GM19035 (cell line): ENCODE measurements at regions not wholly inside any gene's neighbourhood (a gene's known extent, or its start where the extent isn't known, plus 50 kb on each side); places are given as distances from the start of the nearest gene placed in this dataset.
"Not testable (repeated sequence)": the region's sequence is repeated elsewhere in the genome, so short reads cannot be mapped to it uniquely, and the experiment has no call there.

Experiments
- ATAC-seq: cut with Tn5 transposase; IDR thresholded peaks from one replicate; pipeline ENCODE4 v1.9.1; 2021; ENCODE audit not compliant: unreplicated experiment

DNA sequence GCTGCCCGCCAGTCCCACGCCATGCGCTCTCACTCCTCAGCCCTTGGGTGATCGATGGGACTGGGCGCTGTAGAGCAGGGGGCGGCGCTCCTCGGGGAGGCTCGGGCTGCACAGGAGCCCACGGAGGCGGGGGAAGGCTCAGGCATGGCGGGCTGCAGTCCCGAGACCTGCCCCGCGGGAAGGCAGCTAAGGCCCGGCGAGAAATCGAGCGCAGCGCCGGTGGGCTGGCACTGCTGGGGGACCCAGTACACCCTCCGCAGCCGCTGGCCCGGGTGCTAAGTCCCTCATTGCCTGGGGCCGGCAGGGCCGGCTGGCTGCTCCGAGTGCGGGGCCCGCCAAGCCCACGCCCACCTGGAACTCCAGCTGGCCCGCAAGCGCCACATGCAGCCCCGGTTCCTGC is 102.2 kb upstream of the PDE10A start:
- not testable (repeated sequence) for ATAC-seq

DNA sequence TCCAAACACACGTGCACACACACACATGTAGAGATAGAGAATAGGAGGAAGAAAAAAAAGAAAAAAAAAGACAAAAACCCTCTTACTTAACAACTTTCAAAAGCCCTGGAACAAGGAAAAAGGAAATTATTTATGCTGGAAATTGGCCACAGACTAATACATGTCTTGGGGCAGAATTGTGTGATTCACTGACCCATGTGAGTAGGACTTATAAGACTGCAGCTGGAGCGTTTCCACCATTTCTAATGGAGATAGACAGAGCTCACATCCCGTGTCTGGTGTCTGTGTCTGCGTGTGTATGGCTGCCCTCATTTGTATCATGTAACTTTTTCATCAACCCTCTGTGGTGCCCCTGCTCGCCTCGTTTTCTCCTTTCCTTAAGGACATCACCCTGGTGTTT is 99.8 kb upstream of the PDE10A start:
- no peak for ATAC-seq

- ATAC-seq, result no peak
Measured at GRCh38 chr6:165762125-165762524, 99.1 kb upstream of the PDE10A start.

GRCh38 chr6:165760803-165761185 is 97.8 kb upstream of the PDE10A start:
- ATAC-seq, result no peak

- no peak for ATAC-seq
Measured at GRCh38 chr6:165760126-165760802, 97.2 kb upstream of the PDE10A start.

- ATAC-seq, result no peak
Measured at GRCh38 chr6:165758441-165758840, 95.4 kb upstream of the PDE10A start.

GRCh38 chr6:165755583-165755982 is 92.5 kb upstream of the PDE10A start:
- no peak for ATAC-seq

- ATAC-seq, result no peak
Measured at GRCh38 chr6:165753506-165753905, 90.5 kb upstream of the PDE10A start.

DNA sequence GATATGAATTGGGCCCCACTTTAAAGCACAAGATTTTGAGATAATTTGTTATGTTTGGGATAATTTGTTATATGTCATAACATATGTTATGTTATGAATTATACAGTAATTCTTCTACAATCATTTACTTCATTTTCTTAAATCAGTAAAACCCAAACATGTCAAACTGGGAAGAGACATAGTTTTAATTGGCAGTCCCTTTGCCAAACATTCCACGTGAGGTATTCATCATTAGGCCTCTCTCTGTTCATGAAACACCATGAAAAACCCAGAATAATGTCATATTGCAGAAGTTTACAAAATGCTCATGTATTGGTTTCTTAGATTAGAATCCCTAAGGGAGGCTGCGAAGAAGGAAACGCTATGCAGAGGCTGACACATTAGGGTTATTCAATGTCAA is 89.4 kb upstream of the PDE10A start:
- no peak for ATAC-seq

- ATAC-seq, result no peak
Measured at GRCh38 chr6:165751486-165751885, 88.4 kb upstream of the PDE10A start.

DNA sequence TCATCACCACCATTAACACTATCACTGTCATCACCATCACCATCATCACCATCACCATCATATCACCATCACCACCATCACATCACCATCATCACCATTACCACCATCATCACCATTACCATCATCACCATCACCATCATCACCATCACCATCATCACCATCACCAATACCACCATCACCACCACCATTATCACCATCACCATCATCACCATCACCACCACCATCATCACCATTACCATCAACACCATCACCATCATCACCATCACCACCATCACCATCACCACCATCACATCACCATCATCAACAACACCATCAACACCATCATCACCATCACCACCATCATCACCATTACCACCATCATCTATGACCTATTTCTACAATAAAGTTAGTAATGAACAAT is 86.1 kb upstream of the PDE10A start:
- ATAC-seq, result no peak

DNA sequence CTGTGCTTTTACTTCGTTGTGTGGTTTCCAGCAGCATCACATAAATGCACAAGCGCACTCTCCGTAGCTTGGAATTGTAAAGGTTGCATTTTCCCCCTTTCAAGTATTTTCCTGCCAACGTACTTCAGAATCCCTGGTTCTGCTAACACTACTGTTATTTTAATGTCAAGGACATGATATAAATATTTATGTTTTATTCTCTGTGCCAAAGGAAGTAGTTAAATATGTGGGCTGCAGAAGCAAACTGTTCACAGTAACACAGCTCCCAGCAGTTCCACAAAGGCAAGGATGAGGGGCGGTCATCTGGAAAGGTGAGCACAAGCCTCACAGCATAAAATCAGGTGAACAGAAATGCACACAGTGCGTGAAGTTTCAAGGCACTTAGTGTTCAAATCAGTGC is 85.3 kb upstream of the PDE10A start:
- ATAC-seq, result no peak

DNA sequence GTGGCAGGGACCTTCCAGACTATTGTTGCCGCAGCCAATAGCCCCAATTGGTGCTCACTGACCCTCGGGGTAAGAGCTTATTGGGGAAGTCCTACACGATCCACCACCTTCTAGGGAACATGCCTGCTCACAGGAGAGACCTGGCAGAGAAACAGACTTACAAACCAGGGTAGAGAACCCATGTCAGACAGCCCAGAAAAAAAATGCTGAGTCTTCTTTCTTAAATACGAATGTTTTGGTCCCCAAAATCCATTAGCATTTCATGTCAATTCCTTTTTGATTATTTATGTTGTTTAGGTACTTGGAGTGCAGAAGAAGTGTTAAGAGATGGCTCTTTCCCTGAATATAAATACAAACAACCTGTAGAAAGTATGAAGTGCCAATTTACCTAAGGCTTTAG is 84.9 kb upstream of the PDE10A start:
- ATAC-seq, result no peak

GRCh38 chr6:165746331-165746730 is 83.3 kb upstream of the PDE10A start:
- ATAC-seq, result no peak

GRCh38 chr6:165745492-165745891 is 82.5 kb upstream of the PDE10A start:
- no peak for ATAC-seq

DNA sequence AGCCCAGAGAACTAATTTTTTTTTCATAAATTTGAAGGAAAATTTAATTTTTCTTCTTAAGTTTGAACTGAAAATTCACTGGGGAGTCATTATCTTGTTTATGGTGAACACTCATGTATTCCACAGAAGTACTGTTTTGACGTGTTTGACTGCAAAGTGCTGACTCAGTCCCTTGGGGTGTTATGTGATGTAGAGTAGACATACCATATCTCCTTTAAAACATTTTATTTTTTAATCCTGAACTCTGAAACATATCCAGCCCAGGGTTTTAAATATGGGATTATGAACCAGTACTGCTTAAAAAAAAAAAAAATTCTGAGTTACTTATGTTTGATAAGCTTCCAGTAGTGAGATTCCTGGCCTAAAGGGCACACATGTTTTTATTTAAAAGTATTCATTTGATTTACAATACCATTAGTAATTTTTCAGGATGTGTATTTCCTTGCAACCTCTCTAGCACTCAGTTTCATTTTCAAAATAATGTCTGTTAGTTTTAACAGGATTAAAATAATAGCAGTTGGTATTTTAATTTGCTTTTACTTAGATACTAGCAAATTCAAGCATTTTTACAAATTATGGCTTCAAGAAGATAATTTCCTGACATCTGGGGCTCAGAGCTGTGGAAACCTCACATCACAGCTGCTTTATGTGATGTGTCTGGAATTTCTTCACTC is 81.7 kb upstream of the PDE10A start:
- no peak for ATAC-seq

- no peak for ATAC-seq
Measured at GRCh38 chr6:165743366-165743898, 80.4 kb upstream of the PDE10A start.

DNA sequence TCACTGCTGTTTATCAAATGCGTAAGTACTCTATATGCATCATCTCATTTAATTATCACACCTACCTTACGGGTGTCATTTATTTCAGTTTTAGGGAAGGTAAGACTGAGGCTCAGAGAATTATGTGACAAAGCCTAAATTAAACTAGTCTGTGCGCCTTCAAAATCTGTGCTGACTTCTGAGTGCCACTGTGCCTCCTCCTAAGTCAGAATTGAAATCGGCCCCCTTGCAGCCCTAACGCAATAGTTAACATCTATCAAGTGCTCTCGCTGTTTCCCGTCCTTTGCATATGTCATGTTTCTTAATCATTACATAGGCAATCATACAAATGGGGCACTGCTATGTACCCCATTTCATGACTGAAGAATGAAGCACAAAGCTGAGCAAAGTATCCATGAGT is 79.0 kb upstream of the PDE10A start:
- no peak for ATAC-seq

DNA sequence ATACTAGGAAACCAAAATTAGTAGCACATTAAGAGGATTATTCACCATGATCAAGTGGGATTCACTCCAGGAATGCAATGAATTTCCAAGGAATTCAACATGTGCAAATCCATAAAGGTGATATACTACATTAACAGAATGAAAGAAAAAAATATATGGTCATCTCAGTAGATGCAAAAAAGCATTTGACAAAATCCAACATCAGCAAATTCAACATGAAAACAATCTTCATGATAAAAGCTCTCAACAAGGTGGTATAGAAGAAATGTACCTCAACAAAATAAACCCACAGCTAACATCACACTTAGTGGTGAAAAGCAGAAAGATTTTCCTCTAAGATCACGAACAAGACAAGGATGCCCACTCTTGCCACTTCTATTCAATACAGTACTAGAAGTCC is 74.4 kb upstream of the PDE10A start:
- ATAC-seq, result no peak

DNA sequence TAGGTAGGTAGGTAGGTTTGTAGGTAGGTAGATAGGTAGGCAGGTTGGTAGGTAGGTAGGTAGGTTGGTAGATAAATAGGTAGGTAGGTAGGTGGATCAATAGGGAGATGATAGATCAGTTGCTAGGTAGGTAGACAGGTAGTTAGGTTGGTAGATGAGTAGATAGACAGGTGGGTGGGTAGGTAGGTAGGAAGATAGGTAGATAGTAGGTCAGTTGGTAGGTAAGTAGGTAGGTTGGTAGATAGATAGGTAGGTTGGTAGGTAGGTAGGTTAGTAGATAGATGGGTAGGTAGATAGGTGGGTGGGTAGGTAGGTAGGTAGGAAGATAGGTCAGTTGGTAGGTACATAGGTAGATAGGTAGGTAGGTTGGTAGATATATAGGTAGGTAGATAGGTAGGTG is 72.0 kb upstream of the PDE10A start:
- no peak for ATAC-seq

GRCh38 chr6:165733489-165733791 is 70.4 kb upstream of the PDE10A start:
- ATAC-seq, result no peak

- no peak for ATAC-seq
Measured at GRCh38 chr6:165732696-165733488, 69.9 kb upstream of the PDE10A start.
